Effector memory CD4-positive, alpha-beta T cell (primary cell): ENCODE measurements at regions not wholly inside any gene's neighbourhood (a gene's known extent, or its start where the extent isn't known, plus 50 kb on each side); places are given as distances from the start of the nearest gene placed in this dataset.
"Not testable (repeated sequence)": the region's sequence is repeated elsewhere in the genome, so short reads cannot be mapped to it uniquely, and the experiment has no call there.

Experiments
- DNase-seq, 3 donors: peaks; one replicate each; pipeline ENCODE4 v3.0.0-alpha.2; 2020
- H3K27ac ChIP-seq: 2 replicates; pipeline ENCODE4 v1.7.0; 2013; ENCODE audit warnings: mild to moderate bottlenecking, low read length, moderate library complexity; ENCODE audit not compliant: insufficient read depth, poor library complexity, severe bottlenecking
- H3K27me3 ChIP-seq: replicated peaks from 2 replicates; pipeline ENCODE4 v1.7.0; 2013; ENCODE audit warnings: mild to moderate bottlenecking, low read length; ENCODE audit not compliant: insufficient read depth, control insufficient read depth, poor library complexity, severe bottlenecking
- H3K36me3 ChIP-seq: 2 replicates; pipeline ENCODE4 v1.7.0; 2013; ENCODE audit warnings: mild to moderate bottlenecking, low read length, moderate library complexity; ENCODE audit not compliant: control insufficient read depth, insufficient read depth
- H3K4me1 ChIP-seq: 2 replicates; pipeline ENCODE4 v1.7.0; 2013; ENCODE audit warnings: low read length, mild to moderate bottlenecking; ENCODE audit not compliant: control insufficient read depth, insufficient read depth, poor library complexity, severe bottlenecking
- H3K4me3 ChIP-seq: 2 replicates; pipeline ENCODE4 v1.7.0; 2013; ENCODE audit warnings: low read length, low read depth, mild to moderate bottlenecking; ENCODE audit not compliant: insufficient read depth, poor library complexity, severe bottlenecking
- H3K9me3 ChIP-seq: 2 replicates; pipeline ENCODE4 v1.7.0; 2013; ENCODE audit warnings: mild to moderate bottlenecking, low read length, moderate library complexity; ENCODE audit not compliant: control insufficient read depth

DNA sequence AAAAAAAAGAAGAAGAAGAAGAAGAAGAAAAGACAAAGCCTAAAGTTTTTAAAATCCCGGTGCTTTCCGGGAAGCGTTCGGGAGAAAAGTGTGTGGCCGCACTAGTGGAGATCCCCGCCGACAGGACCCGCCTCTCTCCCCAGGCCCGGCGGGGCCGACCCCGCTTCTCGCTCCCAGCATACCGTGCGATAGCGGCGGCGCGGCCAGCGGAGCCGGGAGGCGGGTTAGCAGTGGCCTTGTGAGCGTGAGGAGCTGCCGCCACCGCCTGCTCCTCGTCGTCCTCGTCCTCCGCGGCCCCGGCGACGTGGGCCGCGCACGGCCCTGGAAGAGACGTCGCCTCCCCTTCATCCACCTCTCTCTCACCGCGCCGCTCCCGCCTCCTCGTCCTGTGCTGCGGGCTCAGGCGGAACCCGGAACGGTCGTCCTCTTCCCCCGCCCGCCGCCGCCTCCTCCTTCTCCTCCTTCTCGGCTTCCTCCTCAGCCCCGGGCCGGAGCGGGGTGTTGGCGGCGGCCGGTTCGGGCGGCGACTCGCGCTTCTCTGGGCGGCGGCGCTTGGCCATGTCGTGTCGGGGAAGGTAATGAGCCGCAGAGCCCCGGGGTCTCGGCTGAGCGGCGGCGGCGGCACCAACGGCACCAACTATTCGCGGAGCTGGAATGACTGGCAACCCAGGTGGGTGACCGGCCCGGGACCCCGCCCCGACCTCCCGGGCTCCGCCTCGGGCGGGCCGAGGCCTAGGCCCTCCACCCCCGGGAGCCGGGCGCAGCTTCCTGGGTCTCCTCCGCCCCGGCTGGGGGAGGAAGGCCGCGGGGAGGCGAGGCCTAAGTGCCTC lies 62.6 kb upstream of the CDR2 start:
- not testable (repeated sequence) for H3K27me3 ChIP-seq, H3K36me3 ChIP-seq, H3K4me1 ChIP-seq, H3K9me3 ChIP-seq
- Histone ChIP-seq H3K4me3 (peak overlapping the region; percentile 63), H3K27ac (peak overlapping the region; percentile 79)
- peak; percentile 42 to 55 (median 54) for DNase-seq

DNA sequence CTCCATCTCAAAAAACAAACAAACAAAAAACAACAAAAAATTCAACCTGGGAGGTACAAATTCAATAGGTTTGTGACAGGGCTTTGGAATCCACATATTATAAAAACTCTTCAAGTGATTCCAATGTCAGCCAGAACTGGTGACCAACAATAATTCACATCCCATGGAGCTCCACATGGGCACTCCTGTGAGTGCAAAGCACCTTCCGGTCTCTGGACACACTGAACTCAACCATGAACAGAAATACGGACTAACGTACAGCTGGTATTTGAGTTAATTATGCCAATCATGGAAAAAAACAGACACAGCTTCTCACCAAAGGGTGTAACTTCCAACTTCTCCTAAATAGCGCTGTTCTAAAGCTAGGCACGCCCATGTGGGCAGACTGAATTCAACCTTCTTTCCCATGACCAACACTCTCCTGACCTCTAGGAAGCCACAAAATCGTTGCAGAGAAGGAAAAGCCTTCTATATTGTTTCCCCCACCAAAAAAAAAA lies 62.0 kb upstream of the CDR2 start:
- H3K4me1 ChIP-seq, H3K27ac ChIP-seq, H3K27me3 ChIP-seq, H3K36me3 ChIP-seq, H3K9me3 ChIP-seq, DNase-seq: not testable (repeated sequence)
- peak overlapping the region; percentile 63 for H3K4me3 ChIP-seq

DNA sequence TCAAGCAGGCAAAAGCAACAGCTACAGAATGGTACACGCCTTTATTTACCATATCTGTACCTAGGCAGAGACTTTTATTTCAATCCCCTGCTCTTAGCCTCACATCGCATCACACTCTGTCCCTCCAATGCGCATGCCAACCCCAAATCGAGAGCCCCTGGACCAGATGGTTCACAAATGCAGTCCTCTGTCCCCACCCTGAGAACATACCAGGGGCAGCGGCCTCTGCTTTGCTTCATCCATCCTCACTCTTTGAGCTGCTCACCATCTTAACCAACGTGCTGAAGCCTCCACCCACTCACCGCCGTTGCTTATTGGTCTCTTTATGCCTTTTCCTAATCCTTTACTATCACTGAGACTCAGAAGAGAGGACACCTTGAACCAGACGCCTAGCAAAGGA lies 56.9 kb upstream of the CDR2 start:
- H3K4me1 ChIP-seq, DNase-seq, H3K27ac ChIP-seq, H3K4me3 ChIP-seq, H3K27me3 ChIP-seq, H3K9me3 ChIP-seq: not testable (repeated sequence)
- H3K36me3 ChIP-seq, result peaks cover 21% of the 10 kb centered on the region

DNA sequence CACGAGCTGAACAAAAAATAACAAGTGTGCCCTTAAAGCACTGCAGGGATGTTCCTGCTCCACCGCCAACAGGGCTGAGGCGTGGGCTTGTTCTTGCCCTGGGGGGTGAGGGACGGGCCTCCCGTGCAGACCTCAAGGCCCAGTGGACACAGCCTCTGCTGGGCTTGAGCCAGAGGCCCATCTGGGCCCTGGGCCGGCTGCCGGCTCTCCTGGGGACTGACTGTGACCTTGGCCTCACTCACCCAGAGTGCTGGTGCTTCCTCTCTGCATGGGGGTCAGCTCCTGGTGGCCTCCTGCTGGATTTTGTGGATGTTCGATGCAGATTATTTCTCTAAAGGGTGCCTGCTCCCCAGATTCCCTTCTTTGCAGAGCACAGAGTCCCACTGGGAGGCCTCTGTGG lies 54.2 kb upstream of the CDR2 start:
- DNase-seq, result no peak
- H3K9me3 ChIP-seq, result no peaks in the 10 kb centered on the region
- H3K36me3 ChIP-seq, result peaks cover 26% of the 10 kb centered on the region
- H3K4me3 ChIP-seq, result no peak overlapping the region
- no peak overlapping the region for H3K27ac ChIP-seq
- no peaks in the 10 kb centered on the region for H3K4me1 ChIP-seq
- H3K27me3 ChIP-seq, result no peaks in the 10 kb centered on the region

DNA sequence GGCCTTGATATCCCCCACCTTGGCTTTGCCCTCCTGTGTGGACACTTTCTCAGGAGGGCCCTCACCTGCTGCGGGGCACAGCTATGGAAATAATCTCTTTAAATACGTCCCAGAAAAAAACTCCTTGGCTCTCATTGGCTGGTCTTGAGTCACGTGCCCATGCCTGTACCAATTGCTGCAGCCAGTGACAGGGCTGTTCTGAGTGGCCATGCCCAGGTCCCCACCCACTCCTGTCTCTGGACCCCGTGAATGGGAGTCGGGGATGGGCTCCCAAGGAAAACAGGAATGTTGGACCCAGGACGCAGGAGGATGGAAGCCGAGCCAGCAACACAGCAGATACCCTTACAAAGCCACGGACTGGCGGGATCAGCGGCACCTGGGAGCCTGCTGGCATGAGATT lies 53.1 kb upstream of the CDR2 start:
- Histone ChIP-seq H3K36me3 (peaks cover 26% of the 10 kb centered on the region), H3K4me3 (no peak overlapping the region), H3K9me3 (no peaks in the 10 kb centered on the region), H3K27me3 (no peaks in the 10 kb centered on the region), H3K4me1 (no peaks in the 10 kb centered on the region), H3K27ac (no peak overlapping the region)
- no peak for DNase-seq

DNA sequence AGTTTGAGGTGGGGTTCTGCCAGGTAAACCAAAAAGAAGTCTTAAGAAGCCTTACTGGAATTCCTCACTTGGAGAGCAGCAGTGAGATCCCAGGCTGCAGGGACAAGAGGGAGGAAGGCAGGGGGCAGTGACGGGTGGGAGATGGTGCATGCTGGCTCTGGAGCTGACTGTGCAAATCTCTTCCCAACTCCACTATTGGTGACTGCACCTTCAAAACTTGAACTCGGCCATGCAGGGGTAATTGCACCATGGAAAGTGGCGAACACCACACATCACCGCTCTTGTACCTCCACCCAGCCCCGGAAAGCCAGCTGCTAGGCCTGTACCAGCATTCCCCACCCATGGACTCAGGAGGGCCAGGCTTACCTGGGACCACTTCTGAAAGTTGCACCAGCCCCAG lies 51.4 kb upstream of the CDR2 start:
- Histone ChIP-seq H3K36me3 (peaks cover 26% of the 10 kb centered on the region), H3K27ac (no peak overlapping the region)

DNA sequence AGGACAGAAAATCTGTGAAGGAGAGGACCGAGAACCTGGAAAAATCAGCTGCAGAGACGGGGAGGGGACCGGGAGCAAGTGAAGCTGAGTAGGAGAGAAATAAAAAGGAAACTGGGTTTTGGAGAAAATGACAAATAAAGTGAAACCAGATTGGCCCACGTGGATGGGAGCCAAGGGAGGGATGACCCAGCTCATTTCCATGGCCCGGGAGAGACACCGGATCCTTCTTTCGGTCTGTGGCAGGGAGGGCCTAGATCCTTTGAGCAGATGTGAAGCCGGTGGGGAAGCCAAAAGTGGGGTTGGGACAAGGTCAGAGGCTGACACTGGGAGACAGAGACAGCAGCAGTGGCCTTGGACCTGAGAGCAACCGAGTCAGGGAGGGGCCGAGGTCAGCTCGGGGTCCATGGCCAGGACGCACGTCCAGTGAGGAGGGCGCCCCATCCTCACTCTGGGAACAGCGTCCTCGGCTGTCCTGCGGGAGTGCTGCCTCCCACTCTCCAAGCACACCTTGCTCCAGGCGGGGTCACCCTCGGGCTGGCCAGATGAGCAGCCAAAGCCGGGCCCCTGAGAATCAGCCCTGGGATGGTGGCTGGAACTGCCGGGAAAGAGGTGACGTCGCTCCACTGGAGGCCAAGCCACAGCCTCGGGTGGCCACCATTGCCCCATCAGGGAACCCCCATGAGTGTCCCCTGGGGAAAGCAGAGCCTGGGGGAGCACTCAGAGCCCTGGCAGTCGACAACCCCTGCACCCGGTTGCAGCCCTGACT lies 50.8 kb upstream of the CDR2 start:
- no peak overlapping the region for H3K27ac ChIP-seq
- no peak for DNase-seq

More for the DNA sequence above, 51.4 kb upstream of the CDR2 start:
- Histone ChIP-seq H3K27me3 (no peaks in the 10 kb centered on the region), H3K4me3 (no peak overlapping the region), H3K4me1 (no peaks in the 10 kb centered on the region), H3K9me3 (no peaks in the 10 kb centered on the region)
- no peak for DNase-seq

DNA sequence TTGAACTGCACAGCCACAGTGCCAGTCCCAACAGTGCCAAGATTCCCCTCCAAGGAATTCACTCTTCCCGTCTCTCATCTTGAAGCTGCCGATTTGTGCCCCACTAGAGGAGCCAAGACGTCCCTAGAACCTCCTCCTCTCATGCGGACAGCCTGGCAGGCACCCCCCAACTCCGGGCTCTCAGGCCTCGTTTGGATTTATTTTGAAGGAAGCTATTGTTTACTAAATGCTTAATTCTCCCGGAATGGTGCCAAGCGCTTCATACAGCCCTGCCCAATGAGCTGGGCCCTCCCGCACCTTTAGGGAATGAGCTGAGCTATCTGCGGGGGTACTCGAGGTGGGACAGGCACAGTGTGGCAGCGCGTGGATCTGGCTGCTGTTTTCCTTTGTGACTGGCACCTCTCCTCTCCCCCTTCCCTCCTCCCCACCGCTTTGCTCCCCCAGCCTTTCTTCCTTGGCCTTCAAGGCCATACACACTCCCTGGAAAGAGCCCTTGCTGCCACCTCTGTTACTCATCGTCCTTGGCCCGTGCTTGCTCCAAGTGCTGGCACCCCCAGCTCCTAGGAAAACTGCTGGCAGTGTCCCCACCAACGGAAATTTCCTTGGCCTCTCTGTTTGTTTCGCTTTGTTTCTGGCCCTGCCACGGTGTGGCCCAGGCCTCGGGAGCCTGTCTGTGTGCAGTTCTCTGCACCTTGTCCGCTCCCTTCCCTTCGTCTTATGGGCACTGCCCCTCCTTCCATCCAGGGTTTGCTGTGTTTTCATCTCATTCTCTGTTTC lies 49.9 kb upstream of the CDR2 start:
- H3K4me3 ChIP-seq, result no peak overlapping the region
- no peaks in the 10 kb centered on the region for H3K27me3 ChIP-seq
- H3K4me1 ChIP-seq, result no peaks in the 10 kb centered on the region
- H3K9me3 ChIP-seq, result no peaks in the 10 kb centered on the region
- DNase-seq, result no peak
- H3K36me3 ChIP-seq, result peaks cover 30% of the 10 kb centered on the region
- no peak overlapping the region for H3K27ac ChIP-seq

More for the DNA sequence above, 50.8 kb upstream of the CDR2 start:
- Histone ChIP-seq H3K36me3 (peaks cover 26% of the 10 kb centered on the region), H3K4me3 (no peak overlapping the region), H3K4me1 (no peaks in the 10 kb centered on the region), H3K9me3 (no peaks in the 10 kb centered on the region), H3K27me3 (no peaks in the 10 kb centered on the region)
